GM12878 (cell line): ENCODE measurements at regions not wholly inside any gene's neighbourhood (a gene's known extent, or its start where the extent isn't known, plus 50 kb on each side); places are given as distances from the start of the nearest gene placed in this dataset.

Source experiments
- ATAC-seq: fragments of 200-7000 bp; cut with Tn5 transposase; 3 replicates; pipeline ENCODE4 v1.9.1; 2020; ENCODE audit warnings: mild to moderate bottlenecking, moderate library complexity
- BruUV-seq: library from RNA; stranded (reverse); fragments of 400-500 nt; replicated peaks from 2 replicates; lab custom pipeline; 2021; lab: Mats Ljungman, UMichigan
- CTCF ChIA-PET: fragments of 300-600 bp; sonication (Branson Sonifier 250); formaldehyde crosslinking; extraction: SDS; loops from one replicate; lab custom pipeline; 2021; ENCODE audit warnings: inconsistent platforms; lab: Yijun Ruan, JAX
- POLR2A ChIA-PET: fragments of 350-600 bp; formaldehyde crosslinking; extraction: SDS; loops from one replicate; lab custom pipeline; 2021; ENCODE audit warnings: inconsistent platforms; lab: Charles Lee
- RAD21 ChIA-PET: fragments of 300-600 bp; sonication (Branson Sonifier 250); formaldehyde crosslinking; loops from one replicate; lab custom pipeline; 2023; ENCODE audit warnings: antibody characterized with exemption; ENCODE audit not compliant: unreplicated experiment; lab: Charles Lee
- SMC1A ChIA-PET: fragments of 300-600 bp; sonication (Branson Sonifier 250); formaldehyde crosslinking; loops from one replicate; lab custom pipeline; 2023; ENCODE audit not compliant: unreplicated experiment, uncharacterized antibody; lab: Charles Lee
- DNase-seq: peaks from one replicate; pipeline ENCODE4 v3.0.0-alpha.2; 2011; ENCODE audit warnings: low read depth, low spot score
- FAIRE-seq: peaks from 3 replicates; lab custom pipeline; 2011; peaks lifted over from hg19 to GRCh38; lab: Jason Lieb, UNC
- H2AFZ ChIP-seq: 2 replicates; pipeline ENCODE4 v1.6.0; 2011; ENCODE audit warnings: low read depth, low read length, control low read depth; ENCODE audit not compliant: control insufficient read depth
- H3K27ac ChIP-seq: 2 replicates; pipeline ENCODE4 v1.5.1; 2011; ENCODE audit warnings: control low read depth; ENCODE audit not compliant: control insufficient read depth, insufficient read depth
- H3K27me3 ChIP-seq, 2 experiments: replicated peaks in 1 of 2; 2 replicates each; pipeline versions ENCODE4 v1.6.0 to v1.6.1; 2011; ENCODE audit warnings: low read length in 1 of 2; ENCODE audit not compliant: control insufficient read depth in 2 of 2, insufficient read depth in 2 of 2
- H3K36me3 ChIP-seq, 2 experiments: 2 replicates each; pipeline ENCODE4 v1.5.1; 2011; ENCODE audit warnings: low read length in 1 of 2; ENCODE audit not compliant: control insufficient read depth in 2 of 2, insufficient read depth in 2 of 2
- H3K4me1 ChIP-seq: 2 replicates; pipeline ENCODE4 v1.6.1; 2011; ENCODE audit warnings: mild to moderate bottlenecking, low read length, moderate library complexity, mixed read lengths; ENCODE audit not compliant: control insufficient read depth, insufficient read depth
- H3K4me2 ChIP-seq: 2 replicates; pipeline ENCODE4 v1.6.0; 2011; ENCODE audit warnings: control low read depth; ENCODE audit not compliant: control insufficient read depth, insufficient read depth
- H3K4me3 ChIP-seq: fragments of 200-600 bp; sonication (generic); 2 replicates; pipeline ENCODE4 v1.5.1; 2016
- H3K79me2 ChIP-seq: 2 replicates; pipeline ENCODE4 v1.6.0; 2011; ENCODE audit warnings: low read length; ENCODE audit not compliant: control insufficient read depth, insufficient read depth
- H3K9ac ChIP-seq: 2 replicates; pipeline ENCODE4 v1.8.0; 2011; ENCODE audit warnings: low read length, control low read depth, mixed read lengths; ENCODE audit not compliant: control insufficient read depth, insufficient read depth
- H3K9me3 ChIP-seq: replicated peaks from 3 replicates; pipeline ENCODE4 v1.5.1; 2011; ENCODE audit warnings: mild to moderate bottlenecking, low read length; ENCODE audit not compliant: control insufficient read depth, insufficient read depth
- H4K20me1 ChIP-seq: 2 replicates; pipeline ENCODE4 v1.6.0; 2011; ENCODE audit not compliant: control insufficient read depth, insufficient read depth
- CEBPB ChIP-seq, 2 experiments: fragments of 150-350 bp in 1 of 2; IDR thresholded peaks; 2 replicates each; pipeline ENCODE4 v1.6.1; 2012 to 2014; ENCODE audit warnings: low read depth in 2 of 2, low read length in 2 of 2, borderline replicate concordance in 1 of 2, inconsistent platforms in 1 of 2
- EGR1 ChIP-seq, 2 experiments: IDR thresholded peaks; 1 replicate in 1 of 2; 2 replicates in 1 of 2; pipeline ENCODE4 v1.6.1; 2011 to 2012; ENCODE audit warnings: low read depth in 2 of 2, low read length in 2 of 2, borderline replicate concordance in 1 of 2, mild to moderate bottlenecking in 1 of 2, moderate library complexity in 1 of 2
- EP300 ChIP-seq, 2 experiments: fragments of 150-350 bp in 1 of 2; IDR thresholded peaks; 2 replicates each; pipeline ENCODE4 v1.6.1; 2011 to 2012; ENCODE audit warnings: low read depth in 2 of 2, low read length in 2 of 2, borderline replicate concordance in 1 of 2, improper control_type of control experiment in 1 of 2, inconsistent platforms in 1 of 2; ENCODE audit not compliant: control insufficient read depth in 1 of 2
- MTA2 ChIP-seq: fragments of 450-650 bp; IDR thresholded peaks from 2 replicates; pipeline ENCODE4 v1.6.1; 2016; ENCODE audit warnings: low read depth, mild to moderate bottlenecking, moderate library complexity
- PAX5 ChIP-seq: IDR thresholded peaks from 2 replicates; pipeline ENCODE4 v1.6.1; 2011; ENCODE audit warnings: low read depth, low read length, borderline replicate concordance
- RAD51 ChIP-seq: fragments of 450-650 bp; IDR thresholded peaks from 2 replicates; pipeline ENCODE4 v1.6.1; 2016; ENCODE audit warnings: moderate library complexity, mild to moderate bottlenecking, inconsistent platforms
- RB1 ChIP-seq: fragments of 450-650 bp; formaldehyde crosslinking; IDR thresholded peaks from 2 replicates; pipeline ENCODE4 v1.6.1; 2017; ENCODE audit warnings: mild to moderate bottlenecking, borderline replicate concordance
- REST ChIP-seq: IDR thresholded peaks from 2 replicates; pipeline ENCODE4 v1.6.1; 2012; ENCODE audit warnings: mild to moderate bottlenecking, low read depth, low read length
- SMARCA5 ChIP-seq: fragments of 450-650 bp; IDR thresholded peaks from 2 replicates; pipeline ENCODE4 v1.6.1; 2017; ENCODE audit warnings: mild to moderate bottlenecking
- SP1 ChIP-seq: IDR thresholded peaks from one replicate; pipeline ENCODE4 v1.6.1; 2011; ENCODE audit warnings: low read depth, low read length
- STAT3 ChIP-seq: IDR thresholded peaks from 2 replicates; pipeline ENCODE4 v1.6.1; 2011; ENCODE audit warnings: low read depth, low read length, improper control_type of control experiment
- USF1 ChIP-seq: IDR thresholded peaks from 2 replicates; pipeline ENCODE4 v1.6.1; 2011; ENCODE audit warnings: borderline replicate concordance, low read depth, mild to moderate bottlenecking, moderate library complexity, mixed read lengths, low read length; ENCODE audit not compliant: insufficient read depth; ENCODE audit errors: extremely low read length
- ZNF274 ChIP-seq: IDR thresholded peaks from one replicate; pipeline ENCODE4 v1.8.0; 2011; ENCODE audit not compliant: insufficient read length, insufficient read depth
- WGBS: methylation state at CpG from one replicate; pipeline ENCODE4 v1.1.6; 2016; ENCODE audit warnings: low lambda C conversion rate; ENCODE audit not compliant: insufficient replicate concordance, insufficient coverage; ENCODE audit errors: missing lambda C conversion rate; 5-methylcytosine and 5-hydroxymethylcytosine counted together
- in situ Hi-C: fragments of 300-500 bp; cut with MboI; formaldehyde crosslinking; loops from 9 replicates; pipeline ENCODE4 v1.14.3; 2018; ENCODE audit warnings: mixed read lengths
- intact Hi-C: fragments of 100-400 bp; cut with micrococcal nuclease; formaldehyde crosslinking; loops from one replicate; pipeline ENCODE4 v1.14.2; 2022; ENCODE audit not compliant: unreplicated experiment

GRCh38 chr6:21726676-21727075 is 133.1 kb downstream of the SOX4 start:
- BruUV-seq, result no TSS peak
- Histone ChIP-seq H3K4me2 (no peak overlapping the region), H3K36me3 (no peaks in the 10 kb centered on the region), H3K4me1 (no peaks in the 10 kb centered on the region), H3K9me3 (no peaks in the 10 kb centered on the region), H3K9ac (no peak overlapping the region), H4K20me1 (no peaks in the 10 kb centered on the region), H3K27ac (no peak overlapping the region), H3K27me3 (no peaks in the 10 kb centered on the region)
- intact Hi-C loops, result no loop called here
- no peak for ATAC-seq
- ChIA-PET POLR2A (no interaction called here), SMC1A (interaction anchor here (0.7 kb wide), 2 partner anchors 9 to 13 kb away, joined by 3 read pairs; no protein-coding TSS in a partner anchor), CTCF (no interaction called here)
- WGBS, result 65% methylated on average over 7 of the region's 7 CpGs
- DNase-seq, result no peak
- TF ChIP-seq CEBPB (IDR thresholded peaks at IDR 0.05; ENCODE audit: borderline replicate concordance in 1 of 2, low read depth in 2 of 2, low read length in 2 of 2) (no peak), REST (no peak), SMARCA5 (no peak), RAD51 (no peak), RB1 (no peak), SP1 (no peak), STAT3 (no peak), MTA2 (no peak), PAX5 (no peak), USF1 (no peak), EGR1 (IDR thresholded peaks at IDR 0.05; ENCODE audit: borderline replicate concordance in 1 of 2, low read depth in 2 of 2, low read length in 2 of 2) (no peak), EP300 (IDR thresholded peaks at IDR 0.05; ENCODE audit: borderline replicate concordance in 1 of 2, control insufficient read depth in 1 of 2, low read depth in 2 of 2, low read length in 2 of 2) (no peak), ZNF274 (no peak)
- TF ChIP-seq, all 136 proteins: peak for 0
- in situ Hi-C loops, result no loop called here
- Histone ChIP-seq H2AFZ (no peak overlapping the region), H3K4me3 (no peak overlapping the region), H3K79me2 (no peaks in the 10 kb centered on the region)
- FAIRE-seq, result no peak
- RAD21 ChIA-PET, result interaction anchor here (1.3 kb wide), 1 partner anchor 20 kb away, joined by 3 read pairs; no protein-coding TSS in a partner anchor
